ENCODE measurements at regions not wholly inside any gene's neighbourhood (a gene's known extent, or its start where the extent isn't known, plus 50 kb on each side); places are given as distances from the start of the nearest gene placed in this dataset.
A peak's percentile ranks its signal among the peaks of the same experiment; 100 is the strongest.

DNA sequence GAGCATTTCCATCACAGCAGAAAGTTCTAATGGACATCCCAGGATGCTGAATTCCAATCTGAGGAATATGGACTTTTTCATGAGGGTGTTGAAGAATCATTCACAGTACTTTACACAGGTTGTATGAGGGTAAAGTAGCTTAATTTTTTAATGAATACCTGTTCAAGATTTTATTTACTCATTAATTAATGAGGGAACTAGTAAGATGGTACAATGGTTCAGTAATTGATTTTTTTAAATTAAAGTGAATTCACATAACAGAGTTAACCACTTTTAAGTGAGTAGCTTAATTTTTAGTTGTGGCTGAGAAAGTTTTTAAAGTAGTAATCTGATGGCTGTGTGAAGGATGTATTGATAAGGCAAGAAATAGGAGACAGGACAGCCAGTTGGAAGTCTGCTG is 266.5 kb downstream of the GFRA1 start:
- no peak for DNase-seq
- Histone ChIP-seq H3K4me3 (ENCODE audit: low read length) (no peak overlapping the region), H3K27me3 (ENCODE audit: control insufficient read depth, insufficient read depth) (no peaks in the 10 kb centered on the region), H3K27ac (ENCODE audit: low read length) (no peak overlapping the region), H3K4me1 (ENCODE audit: control insufficient read depth, insufficient read depth, low read length) (peaks cover 3% of the 10 kb centered on the region), H3K9me3 (ENCODE audit: control insufficient read depth, low read length) (no peaks in the 10 kb centered on the region)
- ATAC-seq = no peak
- intact Hi-C loops (cut with DNase I) = no loop called here

DNA sequence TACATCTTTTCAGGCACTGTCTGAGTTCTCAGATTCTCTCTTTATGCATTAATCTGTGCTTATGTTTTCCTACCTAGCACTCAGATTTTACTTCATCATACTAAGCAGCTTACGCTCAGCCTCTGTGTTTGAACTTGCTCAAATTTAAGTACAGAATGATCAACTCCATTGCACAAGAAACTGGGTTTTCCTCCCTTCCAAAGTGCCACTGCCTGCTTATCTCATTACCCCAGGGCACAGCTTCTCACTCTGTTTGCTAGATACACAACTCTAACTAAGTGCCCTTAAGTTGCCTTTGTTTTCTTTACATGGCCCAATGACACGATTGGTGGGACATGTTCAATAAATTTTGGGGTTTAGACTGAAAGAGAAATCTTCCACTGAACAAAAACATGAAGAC is 267.7 kb downstream of the GFRA1 start:
- intact Hi-C loops (cut with DNase I) = no loop called here
- ATAC-seq = no peak

DNA sequence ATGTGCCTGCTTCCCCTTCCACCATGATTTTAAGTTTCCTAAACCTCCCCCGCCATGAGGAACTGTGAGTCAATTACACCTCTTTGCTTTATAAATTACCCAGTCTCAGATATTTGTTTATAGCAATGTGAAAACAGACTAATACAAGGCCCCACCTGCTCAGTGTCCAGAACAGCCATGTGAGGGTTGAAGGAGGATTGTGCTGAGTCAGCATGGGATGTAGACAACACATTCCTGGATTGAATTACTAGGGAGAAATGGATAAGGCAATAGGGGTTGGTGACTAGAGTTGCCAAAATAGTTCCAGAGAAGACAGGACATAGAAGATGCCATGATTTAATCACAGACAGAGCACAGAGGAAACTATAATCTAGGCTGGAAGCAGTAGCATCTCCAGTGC is 270.3 kb downstream of the GFRA1 start:
- no peaks in the 10 kb centered on the region for H3K27me3 ChIP-seq (ENCODE audit: control insufficient read depth, insufficient read depth)
- DNase-seq (no peak), ATAC-seq (no peak)
- 90% methylated on average over 1 of the region's 1 CpG for WGBS
- H3K4me1 ChIP-seq (ENCODE audit: control insufficient read depth, insufficient read depth, low read length) = peaks cover 3% of the 10 kb centered on the region
- no peaks in the 10 kb centered on the region for H3K9me3 ChIP-seq (ENCODE audit: control insufficient read depth, low read length)
- H3K4me3 ChIP-seq (ENCODE audit: low read length) = no peak overlapping the region
- intact Hi-C loops (cut with DNase I) = no loop called here
- H3K27ac ChIP-seq (ENCODE audit: low read length) = no peak overlapping the region

More for the DNA sequence above, 267.7 kb downstream of the GFRA1 start:
- Histone ChIP-seq H3K4me1 (ENCODE audit: control insufficient read depth, insufficient read depth, low read length) (peaks cover 3% of the 10 kb centered on the region), H3K27me3 (ENCODE audit: control insufficient read depth, insufficient read depth) (no peaks in the 10 kb centered on the region), H3K9me3 (ENCODE audit: control insufficient read depth, low read length) (no peaks in the 10 kb centered on the region), H3K27ac (ENCODE audit: low read length) (no peak overlapping the region), H3K4me3 (ENCODE audit: low read length) (no peak overlapping the region)
- DNase-seq = no peak
- 88% methylated on average over 2 of the region's 2 CpGs for WGBS

DNA sequence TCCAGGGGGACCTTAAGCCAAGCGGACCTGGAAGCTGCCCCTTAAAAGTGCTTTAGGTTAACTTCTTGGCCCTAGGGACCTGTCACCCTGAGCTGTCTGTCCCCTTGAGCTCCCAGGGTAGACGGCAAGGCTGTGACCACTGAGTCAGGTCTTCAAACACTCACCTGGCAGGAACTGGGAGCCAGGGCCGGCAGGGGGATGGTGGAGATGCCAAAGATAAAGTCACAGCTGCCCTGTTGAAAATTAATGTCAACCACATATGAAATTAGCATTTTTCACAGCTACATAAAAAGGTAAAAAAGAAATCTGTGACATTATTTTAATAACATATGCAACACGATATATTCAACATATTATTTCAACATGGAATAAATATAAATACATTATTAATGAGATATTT is 271.0 kb downstream of the GFRA1 start:
- intact Hi-C loops (cut with DNase I) = no loop called here
- Histone ChIP-seq H3K9me3 (ENCODE audit: control insufficient read depth, low read length) (no peaks in the 10 kb centered on the region), H3K27me3 (ENCODE audit: control insufficient read depth, insufficient read depth) (no peaks in the 10 kb centered on the region)

DNA sequence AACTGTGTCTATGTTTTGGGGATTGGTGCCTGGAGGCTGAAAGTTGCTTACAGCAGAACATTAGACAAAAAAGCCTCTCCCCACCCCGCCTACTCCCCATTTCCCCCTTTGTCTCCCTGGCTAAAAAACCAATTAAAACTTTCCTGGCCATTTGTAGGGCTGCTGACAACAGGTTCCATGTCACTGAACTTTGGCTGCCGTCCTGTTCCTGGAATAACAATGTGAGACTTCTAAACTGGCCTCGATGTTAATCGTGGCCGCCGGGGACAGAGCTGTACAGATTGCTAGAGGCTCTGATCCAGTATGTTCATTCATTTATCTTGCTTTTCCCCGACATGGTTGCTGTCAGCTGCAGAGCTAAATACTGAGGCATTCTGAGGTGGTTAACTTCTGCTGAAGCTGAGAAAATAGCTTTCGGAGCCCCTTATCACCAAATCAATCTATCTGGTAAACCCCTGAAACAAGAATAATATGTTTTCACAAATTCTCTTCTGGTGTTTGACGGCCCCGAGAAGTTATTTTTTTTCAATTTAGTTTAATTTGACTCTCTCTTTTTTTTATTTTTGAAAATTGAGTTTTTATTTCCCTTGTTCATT is 271.6 kb downstream of the GFRA1 start:
- no peaks in the 10 kb centered on the region for H3K9me3 ChIP-seq (ENCODE audit: control insufficient read depth, low read length)
- no peaks in the 10 kb centered on the region for H3K27me3 ChIP-seq (ENCODE audit: control insufficient read depth, insufficient read depth)
- intact Hi-C loops (cut with DNase I) = no loop called here
- no peak overlapping the region for H3K4me3 ChIP-seq (ENCODE audit: low read length)
- DNase-seq (peak; percentile 16 to 80 (median 44)), ATAC-seq (peak; percentile 53 to 81)
- H3K4me1 ChIP-seq (ENCODE audit: control insufficient read depth, insufficient read depth, low read length) = peaks cover 3% of the 10 kb centered on the region
- H3K27ac ChIP-seq (ENCODE audit: low read length) = no peak overlapping the region
- 25% methylated on average over 10 of the region's 10 CpGs for WGBS

More for the DNA sequence above, 271.0 kb downstream of the GFRA1 start:
- H3K27ac ChIP-seq (ENCODE audit: low read length) = no peak overlapping the region
- ATAC-seq (no peak), DNase-seq (no peak)
- no peak overlapping the region for H3K4me3 ChIP-seq (ENCODE audit: low read length)
- peaks cover 3% of the 10 kb centered on the region for H3K4me1 ChIP-seq (ENCODE audit: control insufficient read depth, insufficient read depth, low read length)
- 70% methylated on average over 4 of the region's 4 CpGs for WGBS

DNA sequence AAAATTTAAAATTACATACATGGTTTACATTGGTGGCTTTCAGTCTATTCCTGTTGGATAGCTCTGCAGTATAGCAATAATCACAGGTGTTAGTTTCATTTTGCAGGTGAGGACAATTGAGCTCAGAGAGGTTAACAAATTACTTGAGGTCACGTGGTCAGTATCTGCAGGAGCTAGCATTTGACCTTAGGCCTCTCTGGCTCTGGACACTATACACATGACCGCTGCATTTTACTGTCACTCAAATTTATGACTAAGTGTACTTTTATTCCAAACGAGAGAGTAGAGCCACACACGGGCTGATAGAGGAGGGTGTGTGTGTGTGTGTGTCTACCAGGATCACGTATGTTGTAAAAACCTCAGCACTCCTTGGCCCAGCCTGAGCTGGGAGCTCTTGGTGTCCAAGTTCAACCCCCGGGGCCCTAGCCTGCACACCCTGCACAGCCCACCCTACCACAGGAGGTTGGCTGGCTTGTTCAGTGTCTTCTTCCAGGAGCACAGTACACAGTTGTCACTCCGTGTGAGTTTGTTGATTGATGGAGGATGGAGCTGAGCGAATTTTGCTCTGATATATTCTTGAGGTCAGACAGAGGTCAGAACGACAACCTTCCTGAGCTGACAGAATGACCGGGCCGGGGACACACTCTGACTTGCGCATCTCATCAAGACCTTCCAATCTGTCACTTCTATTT is 272.7 kb downstream of the GFRA1 start:
- H3K27me3 ChIP-seq (ENCODE audit: control insufficient read depth, insufficient read depth) = no peaks in the 10 kb centered on the region
- intact Hi-C loops (cut with DNase I) = no loop called here
- DNase-seq (no peak), ATAC-seq (no peak)
- H3K27ac ChIP-seq (ENCODE audit: low read length) = no peak overlapping the region
- WGBS = 66% methylated on average over 12 of the region's 12 CpGs
- H3K4me1 ChIP-seq (ENCODE audit: control insufficient read depth, insufficient read depth, low read length) = peaks cover 3% of the 10 kb centered on the region
- H3K9me3 ChIP-seq (ENCODE audit: control insufficient read depth, low read length) = no peaks in the 10 kb centered on the region
- no peak overlapping the region for H3K4me3 ChIP-seq (ENCODE audit: low read length)
